ENCODE measurements at regions not wholly inside any gene's neighbourhood (a gene's known extent, or its start where the extent isn't known, plus 50 kb on each side); places are given as distances from the start of the nearest gene placed in this dataset.

- ChIA-PET POLR2A (no interaction called here), CTCF (no interaction called here)
- TF ChIP-seq BHLHE40 (IDR thresholded peaks at IDR 0.05; ENCODE audit: borderline replicate concordance) (no peak), NFRKB (IDR thresholded peaks at IDR 0.05) (no peak), SP1 (IDR thresholded peaks at IDR 0.05) (no peak), FOXA1 (IDR thresholded peaks at IDR 0.05) (no peak), ZNF384 (IDR thresholded peaks at IDR 0.05) (no peak), FOXM1 (IDR thresholded peaks at IDR 0.05; ENCODE audit: borderline replicate concordance) (no peak), HDGF (IDR thresholded peaks at IDR 0.05; ENCODE audit: borderline replicate concordance) (no peak), L3MBTL2 (conservative IDR thresholded peaks at IDR 0.05) (no peak), LEF1 (IDR thresholded peaks at IDR 0.05; ENCODE audit: borderline replicate concordance) (no peak), ELF4 (IDR thresholded peaks at IDR 0.05) (no peak), SUZ12 (IDR thresholded peaks at IDR 0.05) (no peak), CTBP1 (IDR thresholded peaks at IDR 0.05; ENCODE audit: borderline replicate concordance) (no peak), PKNOX1 (IDR thresholded peaks at IDR 0.05) (no peak), FOXK2 (IDR thresholded peaks at IDR 0.05) (no peak), TARDBP (IDR thresholded peaks at IDR 0.05) (no peak), ARNT (IDR thresholded peaks at IDR 0.05) (no peak)
These were observed 386.4 kb upstream of the ANO5 start for GRCh38 chr11:21806508-21806907.

GRCh38 chr11:21806947-21807346 is 385.9 kb upstream of the ANO5 start:
- ChIA-PET CTCF (no interaction called here), POLR2A (no interaction called here)
- no peak for DNase-seq (ENCODE audit: extremely low spot score)
- TF ChIP-seq LEF1 (IDR thresholded peaks at IDR 0.05; ENCODE audit: borderline replicate concordance) = no peak
- TF ChIP-seq ELF4 (IDR thresholded peaks at IDR 0.05) = no peak
- TF ChIP-seq HDGF (IDR thresholded peaks at IDR 0.05; ENCODE audit: borderline replicate concordance) = no peak
- TF ChIP-seq SUZ12 (IDR thresholded peaks at IDR 0.05) = no peak
- no peak for TF ChIP-seq BHLHE40 (IDR thresholded peaks at IDR 0.05; ENCODE audit: borderline replicate concordance)
- TF ChIP-seq PKNOX1 (IDR thresholded peaks at IDR 0.05) = no peak
- no peak for TF ChIP-seq FOXK2 (IDR thresholded peaks at IDR 0.05)

More at GRCh38 chr11:21806508-21806907, 386.4 kb upstream of the ANO5 start:
- no peak for DNase-seq (ENCODE audit: extremely low spot score)

GRCh38 chr11:21807350-21807749 is 385.5 kb upstream of the ANO5 start:
- no peak for DNase-seq (ENCODE audit: extremely low spot score)
- POLR2A ChIA-PET = no interaction called here
- CTCF ChIA-PET = no interaction called here
- no peak for TF ChIP-seq NFRKB (IDR thresholded peaks at IDR 0.05)

- no peak for TF ChIP-seq TARDBP (IDR thresholded peaks at IDR 0.05)
- no peak for TF ChIP-seq ELF4 (IDR thresholded peaks at IDR 0.05)
- DNase-seq (ENCODE audit: extremely low spot score) = no peak
- CTCF ChIA-PET = no interaction called here
- POLR2A ChIA-PET = no interaction called here
These were observed 382.2 kb upstream of the ANO5 start for GRCh38 chr11:21810650-21811049.

GRCh38 chr11:21811572-21811971 is 381.3 kb upstream of the ANO5 start:
- ChIA-PET CTCF (no interaction called here), POLR2A (no interaction called here)
- DNase-seq (ENCODE audit: extremely low spot score) = no peak
- TF ChIP-seq CTBP1 (IDR thresholded peaks at IDR 0.05; ENCODE audit: borderline replicate concordance) = no peak
- TF ChIP-seq BHLHE40 (IDR thresholded peaks at IDR 0.05; ENCODE audit: borderline replicate concordance) = no peak
- TF ChIP-seq FOXM1 (IDR thresholded peaks at IDR 0.05; ENCODE audit: borderline replicate concordance) = no peak
- no peak for TF ChIP-seq ELF4 (IDR thresholded peaks at IDR 0.05)
- no peak for TF ChIP-seq FOXK2 (IDR thresholded peaks at IDR 0.05)
- TF ChIP-seq SUZ12 (IDR thresholded peaks at IDR 0.05) = no peak
- TF ChIP-seq TARDBP (IDR thresholded peaks at IDR 0.05) = no peak
- no peak for TF ChIP-seq FOXA1 (IDR thresholded peaks at IDR 0.05)
- no peak for TF ChIP-seq HDGF (IDR thresholded peaks at IDR 0.05; ENCODE audit: borderline replicate concordance)
- no peak for TF ChIP-seq SP1 (IDR thresholded peaks at IDR 0.05)

- no peak for DNase-seq (ENCODE audit: extremely low spot score)
- ChIA-PET CTCF (no interaction called here), POLR2A (no interaction called here)
- TF ChIP-seq HDGF (IDR thresholded peaks at IDR 0.05; ENCODE audit: borderline replicate concordance) = no peak
- no peak for TF ChIP-seq FOXM1 (IDR thresholded peaks at IDR 0.05; ENCODE audit: borderline replicate concordance)
- no peak for TF ChIP-seq L3MBTL2 (conservative IDR thresholded peaks at IDR 0.05)
- TF ChIP-seq TARDBP (IDR thresholded peaks at IDR 0.05) = no peak
- no peak for TF ChIP-seq FOXK2 (IDR thresholded peaks at IDR 0.05)
- no peak for TF ChIP-seq NFRKB (IDR thresholded peaks at IDR 0.05)
- no peak for TF ChIP-seq SP1 (IDR thresholded peaks at IDR 0.05)
- no peak for TF ChIP-seq ELF4 (IDR thresholded peaks at IDR 0.05)
- TF ChIP-seq ARNT (IDR thresholded peaks at IDR 0.05) = no peak
- no peak for TF ChIP-seq BHLHE40 (IDR thresholded peaks at IDR 0.05; ENCODE audit: borderline replicate concordance)
- TF ChIP-seq FOXA1 (IDR thresholded peaks at IDR 0.05) = no peak
- TF ChIP-seq CTBP1 (IDR thresholded peaks at IDR 0.05; ENCODE audit: borderline replicate concordance) = no peak
- no peak for TF ChIP-seq SUZ12 (IDR thresholded peaks at IDR 0.05)
- no peak for TF ChIP-seq ZNF384 (IDR thresholded peaks at IDR 0.05)
- no peak for TF ChIP-seq PKNOX1 (IDR thresholded peaks at IDR 0.05)
- no peak for TF ChIP-seq LEF1 (IDR thresholded peaks at IDR 0.05; ENCODE audit: borderline replicate concordance)
These were observed 378.7 kb upstream of the ANO5 start for GRCh38 chr11:21814169-21814568.

GRCh38 chr11:21817696-21818095 is 375.2 kb upstream of the ANO5 start:
- no peak for TF ChIP-seq BHLHE40 (IDR thresholded peaks at IDR 0.05; ENCODE audit: borderline replicate concordance)
- TF ChIP-seq ARNT (IDR thresholded peaks at IDR 0.05) = no peak
- no peak for TF ChIP-seq CTBP1 (IDR thresholded peaks at IDR 0.05; ENCODE audit: borderline replicate concordance)
- no peak for TF ChIP-seq SUZ12 (IDR thresholded peaks at IDR 0.05)
- TF ChIP-seq LEF1 (IDR thresholded peaks at IDR 0.05; ENCODE audit: borderline replicate concordance) = no peak
- TF ChIP-seq HDGF (IDR thresholded peaks at IDR 0.05; ENCODE audit: borderline replicate concordance) = no peak
- no peak for TF ChIP-seq NFRKB (IDR thresholded peaks at IDR 0.05)
- TF ChIP-seq PKNOX1 (IDR thresholded peaks at IDR 0.05) = no peak
- TF ChIP-seq FOXK2 (IDR thresholded peaks at IDR 0.05) = no peak
- TF ChIP-seq FOXM1 (IDR thresholded peaks at IDR 0.05; ENCODE audit: borderline replicate concordance) = no peak
- no peak for TF ChIP-seq ELF4 (IDR thresholded peaks at IDR 0.05)
- no peak for TF ChIP-seq SP1 (IDR thresholded peaks at IDR 0.05)
- no peak for TF ChIP-seq FOXA1 (IDR thresholded peaks at IDR 0.05)
- TF ChIP-seq L3MBTL2 (conservative IDR thresholded peaks at IDR 0.05) = no peak
- TF ChIP-seq TARDBP (IDR thresholded peaks at IDR 0.05) = no peak
- no peak for TF ChIP-seq ZNF384 (IDR thresholded peaks at IDR 0.05)
- DNase-seq (ENCODE audit: extremely low spot score) = no peak
- ChIA-PET POLR2A (no interaction called here), CTCF (no interaction called here)

All from HEK293T (cell line).